K562 (cell line): ENCODE measurements at regions not wholly inside any gene's neighbourhood (a gene's known extent, or its start where the extent isn't known, plus 50 kb on each side); places are given as distances from the start of the nearest gene placed in this dataset.
A peak's percentile ranks its signal among the peaks of the same experiment; 100 is the strongest.

Experiments
- ATAC-seq: fragments of 200-7000 bp; cut with Tn5 transposase; 3 replicates; pipeline ENCODE4 v1.9.1; 2020; ENCODE audit warnings: moderate library complexity
- BruUV-seq: library from RNA; stranded (reverse); fragments of 400-500 nt; replicated peaks from 2 replicates; lab custom pipeline; 2021; lab: Mats Ljungman, UMichigan
- CTCF ChIA-PET: fragments of 300-600 bp; formaldehyde crosslinking; extraction: SDS; loops from one replicate; lab custom pipeline; 2021; ENCODE audit warnings: low intra/inter-chr PET ratio; lab: Yijun Ruan, JAX
- POLR2A ChIA-PET: fragments of 300-600, 350-650 bp; sonication (Branson Sonifier 250); formaldehyde crosslinking; extraction: SDS; loops from one replicate; lab custom pipeline; 2021; ENCODE audit warnings: antibody characterized with exemption, inconsistent platforms; lab: Yijun Ruan, JAX
- DNase-seq, 4 experiments: peaks; one replicate each; pipeline versions ENCODE4 v3.0.0 to v3.0.0-alpha.2; 2011 to 2018; ENCODE audit warnings: low spot score in 3 of 4, mixed read lengths in 3 of 4; ENCODE audit errors: extremely low read depth in 1 of 4
- FAIRE-seq: peaks from 2 replicates; lab custom pipeline; 2011; peaks lifted over from hg19 to GRCh38; lab: Jason Lieb, UNC
- H2AFZ ChIP-seq: 2 replicates; pipeline ENCODE4 v1.6.0; 2011; ENCODE audit warnings: low read depth, low read length, control low read depth, inconsistent platforms
- H3K27ac ChIP-seq: fragments of 200-600 bp; 3 replicates; pipeline ENCODE4 v1.8.0; 2011; ENCODE audit warnings: low read depth, mild to moderate bottlenecking, control low read depth, inconsistent platforms, low read length, moderate library complexity, mixed read lengths; ENCODE audit errors: extremely low read depth
- H3K27me3 ChIP-seq, 2 experiments: fragments of 300-600 bp in 1 of 2; 2 replicates in 1 of 2; 3 replicates in 1 of 2; pipeline versions ENCODE4 v1.6.0 to v1.8.0; 2011; ENCODE audit warnings: inconsistent platforms in 2 of 2, low read length in 2 of 2, mild to moderate bottlenecking in 1 of 2, mixed read lengths in 1 of 2, moderate library complexity in 1 of 2; ENCODE audit not compliant: control insufficient read depth in 2 of 2, insufficient read depth in 2 of 2
- H3K36me3 ChIP-seq: fragments of 300-600 bp; 3 replicates; pipeline ENCODE4 v1.8.0; 2011; ENCODE audit warnings: mild to moderate bottlenecking, low read length, inconsistent platforms; ENCODE audit not compliant: control insufficient read depth, insufficient read depth
- H3K4me1 ChIP-seq, 2 experiments: fragments of 200-600 bp in 1 of 2; replicated peaks in 1 of 2; 2 replicates in 1 of 2; 3 replicates in 1 of 2; pipeline versions ENCODE4 v1.5.1 to v1.8.0; 2011; ENCODE audit warnings: inconsistent platforms in 2 of 2, low read length in 2 of 2, mild to moderate bottlenecking in 1 of 2, mixed read lengths in 1 of 2, moderate library complexity in 1 of 2; ENCODE audit not compliant: control insufficient read depth in 2 of 2, insufficient read depth in 2 of 2
- H3K4me2 ChIP-seq: 2 replicates; pipeline ENCODE4 v1.6.1; 2011; ENCODE audit warnings: low read length, control low read depth, inconsistent platforms, mixed read lengths; ENCODE audit not compliant: insufficient read depth
- H3K4me3 ChIP-seq: fragments of 200-600 bp; sonication (generic), shearing (Covaris generic); 2 replicates; pipeline ENCODE4 v1.5.1; 2016; ENCODE audit warnings: control low read depth, inconsistent platforms
- H3K79me2 ChIP-seq: fragments of 200-600 bp; 3 replicates; pipeline ENCODE4 v1.8.0; 2011; ENCODE audit warnings: low read length, inconsistent platforms; ENCODE audit not compliant: control insufficient read depth, insufficient read depth
- H3K9ac ChIP-seq, 2 experiments: 2 replicates each; pipeline versions ENCODE4 v1.6.0 to v1.6.1; 2011; ENCODE audit warnings: low read depth in 2 of 2, low read length in 2 of 2, control low read depth in 1 of 2, inconsistent platforms in 1 of 2, mild to moderate bottlenecking in 1 of 2, mixed read lengths in 1 of 2; ENCODE audit not compliant: insufficient read depth in 1 of 2
- H3K9me1 ChIP-seq: one replicate; pipeline ENCODE4 v1.6.0; 2011; ENCODE audit warnings: inconsistent platforms, mild to moderate bottlenecking, low read length, moderate library complexity; ENCODE audit not compliant: control insufficient read depth, insufficient read depth
- H3K9me3 ChIP-seq: replicated peaks from 2 replicates; pipeline ENCODE4 v1.5.1; 2011; ENCODE audit warnings: low read depth, low read length, inconsistent platforms; ENCODE audit not compliant: control insufficient read depth, insufficient read depth
- H4K20me1 ChIP-seq: replicated peaks from 2 replicates; pipeline ENCODE4 v1.6.1; 2011; ENCODE audit warnings: low read length, inconsistent platforms, mixed read lengths; ENCODE audit not compliant: control insufficient read depth, insufficient read depth
- AFF4 ChIP-seq: sonication (generic); formaldehyde crosslinking; IDR thresholded peaks from 2 replicates; pipeline ENCODE4 v1.8.0; 2023; ENCODE audit warnings: mild to moderate bottlenecking, missing genetic modification reagents
- C11orf30 ChIP-seq: fragments of 450-650 bp; IDR thresholded peaks from 2 replicates; pipeline ENCODE4 v1.6.1; 2016; ENCODE audit warnings: low read depth, mild to moderate bottlenecking
- EHMT2 ChIP-seq: fragments of 450-650 bp; IDR thresholded peaks from 2 replicates; pipeline ENCODE4 v1.6.1; 2018; ENCODE audit warnings: antibody characterized with exemption
- ILK ChIP-seq: fragments of 450-650 bp; IDR thresholded peaks from 2 replicates; pipeline ENCODE4 v1.6.1; 2016; ENCODE audit warnings: missing genetic modification characterization, low read depth, mild to moderate bottlenecking, missing compliant biosample characterization, moderate library complexity, borderline replicate concordance
- MAFG ChIP-seq: fragments of 450-650 bp; conservative IDR thresholded peaks from 2 replicates; pipeline ENCODE4 v1.6.1; 2016; ENCODE audit warnings: missing genetic modification characterization, missing compliant biosample characterization
- NEUROD1 ChIP-seq: fragments of 150-350 bp; IDR thresholded peaks from 2 replicates; pipeline ENCODE4 v1.6.1; 2014; ENCODE audit warnings: borderline replicate concordance, low read length, low read depth; ENCODE audit not compliant: partially characterized antibody
- NR1H2 ChIP-seq: sonication (generic); formaldehyde crosslinking; IDR thresholded peaks from 2 replicates; pipeline ENCODE4 v1.4.0; 2020; ENCODE audit warnings: mild to moderate bottlenecking, missing genetic modification reagents
- OTX1 ChIP-seq: fragments of 450-650 bp; formaldehyde crosslinking; IDR thresholded peaks from 2 replicates; pipeline ENCODE4 v1.4.0; 2022; ENCODE audit warnings: mild to moderate bottlenecking
- PHB2 ChIP-seq: fragments of 450-650 bp; IDR thresholded peaks from 2 replicates; pipeline ENCODE4 v1.6.1; 2017; ENCODE audit warnings: low read depth
- ZNF316 ChIP-seq: fragments of 450-650 bp; IDR thresholded peaks from 2 replicates; pipeline ENCODE4 v1.6.1; 2016
- WGBS: fragments of 100-300 bp; shearing (Covaris generic); methylation state at CpG from one replicate; pipeline ENCODE4 v1.1.6; 2016; ENCODE audit warnings: low coverage, mixed read lengths; ENCODE audit not compliant: insufficient coverage; ENCODE audit errors: missing lambda C conversion rate; 5-methylcytosine and 5-hydroxymethylcytosine counted together
- in situ Hi-C: fragments of 300-500 bp; cut with MboI; formaldehyde crosslinking; loops from 4 replicates; pipeline ENCODE4 v1.15.0; 2018; ENCODE audit warnings: inconsistent platforms, mixed read lengths
- intact Hi-C: fragments of 100-400 bp; cut with micrococcal nuclease; formaldehyde crosslinking; loops from 2 replicates; pipeline ENCODE4 v1.14.2; 2022

DNA sequence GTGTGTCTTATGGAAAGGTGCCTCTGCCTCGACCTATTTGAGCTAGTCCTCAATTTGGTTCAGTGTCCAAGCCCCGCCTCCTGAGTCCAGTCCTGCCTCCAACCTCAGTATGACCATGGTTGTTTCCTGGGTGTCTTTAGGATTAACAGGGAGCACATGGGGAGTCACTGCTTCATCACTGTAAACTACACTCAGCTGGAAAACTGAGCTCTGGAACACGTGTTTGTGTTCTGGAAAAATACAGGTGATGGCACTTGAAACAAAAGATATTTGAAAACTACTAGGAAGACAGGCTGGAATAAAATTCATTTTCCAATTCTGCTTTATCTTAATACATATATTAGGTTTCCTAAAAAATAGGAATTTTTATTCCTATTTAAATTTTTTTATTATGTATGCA, 1187.3 kb upstream of the TMEM132C start:
- no peaks in the 10 kb centered on the region for H3K27me3 ChIP-seq
- H3K9ac ChIP-seq: no peak overlapping the region
- ATAC-seq: peak; percentile 18; the same call in 1 of the 3 replicates
- no peak overlapping the region for H3K4me2 ChIP-seq
- H3K79me2 ChIP-seq: peaks cover 63% of the 10 kb centered on the region
- no peaks in the 10 kb centered on the region for H3K9me1 ChIP-seq
- H3K4me3 ChIP-seq: no peak overlapping the region
- TF ChIP-seq NEUROD1: no peak
- TF ChIP-seq ZNF316: 0 out of 2 replicates have a peak, but pooled peaks have one; percentile 27
- TF ChIP-seq, all 486 proteins: peak for 1
- no TSS peak for BruUV-seq
- ChIA-PET CTCF (no interaction called here), POLR2A (interaction anchor here (0.6 to 1.8 kb wide), 4 partner anchors 16 to 169 kb away, joined by 3 to 7 read pairs (median 4); no protein-coding TSS in a partner anchor)
- Histone ChIP-seq H3K9me3 (no peaks in the 10 kb centered on the region), H3K4me1 (peaks cover 3 to 12% of the 10 kb centered on the region in 2 experiments; a peak in 4 of 5 replicates), H3K36me3 (no peaks in the 10 kb centered on the region; the same call in 1 of the 3 replicates), H4K20me1 (no peaks in the 10 kb centered on the region), H2AFZ (no peak overlapping the region), H3K27ac (no peak overlapping the region)
- DNase-seq: no peak
- 56% methylated on average over 3 of the region's 3 CpGs for WGBS
- intact Hi-C loops: no loop called here
- in situ Hi-C loops: no loop called here
- FAIRE-seq: no peak

DNA sequence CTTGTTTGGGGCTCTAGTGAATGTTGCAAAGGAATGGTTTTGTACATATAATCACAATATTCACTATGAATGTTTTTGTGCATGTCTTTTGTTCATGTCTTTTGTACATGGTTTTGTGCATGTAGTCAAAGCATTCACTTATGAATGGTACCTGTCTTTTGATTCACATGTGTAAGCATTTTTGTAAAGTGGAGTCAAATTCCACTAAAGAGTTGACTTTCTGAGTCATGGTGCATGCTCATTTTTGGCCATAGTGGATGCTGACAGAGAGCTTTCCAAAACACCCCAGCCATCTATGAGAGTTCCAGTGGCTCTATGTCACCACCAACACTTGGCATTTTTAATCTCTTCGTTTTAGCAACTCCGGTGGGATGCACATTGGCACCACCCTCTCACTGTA, 1185.9 kb upstream of the TMEM132C start:
- H3K27ac ChIP-seq: no peak overlapping the region
- TF ChIP-seq EHMT2 (peak; percentile 17; the same call in 1 of the 2 replicates), ZNF316 (peak; percentile 77), AFF4 (no peak), NR1H2 (CRISPR knock-in tag) (no peak), PHB2 (no peak), ILK (tag) (no peak), MAFG (peak; percentile 27; the same call in 1 of the 2 replicates), OTX1 (CRISPR knock-in tag) (no peak), C11orf30 (peak; percentile 58; the same call in 1 of the 2 replicates)
- no peak overlapping the region for H3K9ac ChIP-seq
- BruUV-seq: no TSS peak
- in situ Hi-C loops (no loop called here), intact Hi-C loops (no loop called here)
- H3K9me1 ChIP-seq: no peaks in the 10 kb centered on the region
- FAIRE-seq (no peak), DNase-seq (no peak), ATAC-seq (no peak)
- H3K9me3 ChIP-seq: no peaks in the 10 kb centered on the region
- no peaks in the 10 kb centered on the region for H3K27me3 ChIP-seq
- ChIA-PET POLR2A (interaction anchor here (1.6 kb wide), 1 partner anchor 11 kb away, joined by 4 read pairs; no protein-coding TSS in a partner anchor), CTCF (no interaction called here)
- peaks cover 8% of the 10 kb centered on the region; the same call in 2 of the 3 replicates for H3K36me3 ChIP-seq
- no peak overlapping the region for H3K4me2 ChIP-seq
- H2AFZ ChIP-seq: no peak overlapping the region
- H3K79me2 ChIP-seq: peaks cover 64% of the 10 kb centered on the region
- no peak overlapping the region for H3K4me3 ChIP-seq
- WGBS: 72% methylated on average over 2 of the region's 2 CpGs
- peaks cover 3 to 12% of the 10 kb centered on the region in 2 experiments; a peak in 4 of 5 replicates for H3K4me1 ChIP-seq
- no peaks in the 10 kb centered on the region for H4K20me1 ChIP-seq
